HUES48 (cell line): ENCODE measurements at regions not wholly inside any gene's neighbourhood (a gene's known extent, or its start where the extent isn't known, plus 50 kb on each side); places are given as distances from the start of the nearest gene placed in this dataset.

Source experiments
- H3K27ac ChIP-seq: one replicate; pipeline ENCODE4 v1.7.0; 2013; ENCODE audit warnings: low read depth, low read length, inconsistent platforms
- H3K27me3 ChIP-seq: 2 replicates; pipeline ENCODE4 v1.6.1; 2013; ENCODE audit warnings: mild to moderate bottlenecking, low read length; ENCODE audit not compliant: control insufficient read depth, insufficient read depth
- H3K36me3 ChIP-seq: 2 replicates; pipeline ENCODE4 v1.6.1; 2013; ENCODE audit warnings: low read length; ENCODE audit not compliant: control insufficient read depth, insufficient read depth
- H3K4me1 ChIP-seq: 2 replicates; pipeline ENCODE4 v1.6.1; 2013; ENCODE audit warnings: mild to moderate bottlenecking, low read length; ENCODE audit not compliant: control insufficient read depth, insufficient read depth
- H3K4me3 ChIP-seq: 2 replicates; pipeline ENCODE4 v1.5.1; 2013; ENCODE audit warnings: mild to moderate bottlenecking, low read depth, low read length
- H3K9ac ChIP-seq: 2 replicates; pipeline ENCODE4 v1.6.1; 2013; ENCODE audit warnings: mild to moderate bottlenecking, low read depth, low read length, moderate library complexity
- H3K9me3 ChIP-seq: 2 replicates; pipeline ENCODE4 v1.6.1; 2013; ENCODE audit warnings: low read length; ENCODE audit not compliant: control insufficient read depth, insufficient read depth

GRCh38 chr15:91668370-91668769 lies 185.1 kb upstream of the SLCO3A1 start:
- H3K36me3 ChIP-seq, result no peaks in the 10 kb centered on the region
- no peaks in the 10 kb centered on the region for H3K4me1 ChIP-seq
- H3K9me3 ChIP-seq, result no peaks in the 10 kb centered on the region
- H3K4me3 ChIP-seq, result no peak overlapping the region
- no peak overlapping the region for H3K9ac ChIP-seq
- H3K27ac ChIP-seq, result no peak overlapping the region
- H3K27me3 ChIP-seq, result no peaks in the 10 kb centered on the region

- Histone ChIP-seq H3K36me3 (no peaks in the 10 kb centered on the region), H3K27me3 (no peaks in the 10 kb centered on the region), H3K9ac (no peak overlapping the region), H3K27ac (no peak overlapping the region), H3K9me3 (0 out of 2 replicates have a peak, but pooled peaks cover 4% of the 10 kb centered on the region), H3K4me3 (no peak overlapping the region), H3K4me1 (no peaks in the 10 kb centered on the region)
Observed at GRCh38 chr15:91670108-91670507, 183.4 kb upstream of the SLCO3A1 start.

GRCh38 chr15:91678003-91678402 lies 175.5 kb upstream of the SLCO3A1 start:
- H3K36me3 ChIP-seq, result no peaks in the 10 kb centered on the region
- no peak overlapping the region for H3K9ac ChIP-seq
- no peaks in the 10 kb centered on the region for H3K27me3 ChIP-seq
- 0 out of 2 replicates have a peak, but pooled peaks cover 4% of the 10 kb centered on the region for H3K9me3 ChIP-seq
- no peak overlapping the region for H3K27ac ChIP-seq
- H3K4me3 ChIP-seq, result no peak overlapping the region
- 0 out of 2 replicates have a peak, but pooled peaks cover 3% of the 10 kb centered on the region for H3K4me1 ChIP-seq

- Histone ChIP-seq H3K27me3 (no peaks in the 10 kb centered on the region), H3K27ac (no peak overlapping the region), H3K4me1 (0 out of 2 replicates have a peak, but pooled peaks cover 3% of the 10 kb centered on the region), H3K9ac (no peak overlapping the region), H3K9me3 (0 out of 2 replicates have a peak, but pooled peaks cover 2% of the 10 kb centered on the region), H3K4me3 (no peak overlapping the region), H3K36me3 (no peaks in the 10 kb centered on the region)
Observed at GRCh38 chr15:91679447-91679846, 174.1 kb upstream of the SLCO3A1 start.

- Histone ChIP-seq H3K27me3 (no peaks in the 10 kb centered on the region), H3K4me1 (no peaks in the 10 kb centered on the region), H3K4me3 (no peak overlapping the region), H3K9ac (no peak overlapping the region), H3K27ac (no peak overlapping the region), H3K36me3 (no peaks in the 10 kb centered on the region), H3K9me3 (no peaks in the 10 kb centered on the region)
Observed at GRCh38 chr15:91685436-91685835, 168.1 kb upstream of the SLCO3A1 start.

- Histone ChIP-seq H3K9me3 (no peaks in the 10 kb centered on the region), H3K9ac (no peak overlapping the region), H3K27ac (no peak overlapping the region), H3K36me3 (no peaks in the 10 kb centered on the region), H3K4me3 (no peak overlapping the region), H3K27me3 (no peaks in the 10 kb centered on the region), H3K4me1 (no peaks in the 10 kb centered on the region)
Observed at GRCh38 chr15:91688811-91689210, 164.7 kb upstream of the SLCO3A1 start.

GRCh38 chr15:91689377-91689776 lies 164.1 kb upstream of the SLCO3A1 start:
- Histone ChIP-seq H3K27ac (no peak overlapping the region), H3K4me1 (no peaks in the 10 kb centered on the region), H3K27me3 (no peaks in the 10 kb centered on the region), H3K9me3 (no peaks in the 10 kb centered on the region), H3K36me3 (no peaks in the 10 kb centered on the region), H3K9ac (no peak overlapping the region), H3K4me3 (no peak overlapping the region)

- no peaks in the 10 kb centered on the region for H3K9me3 ChIP-seq
- no peak overlapping the region for H3K9ac ChIP-seq
- H3K27ac ChIP-seq, result no peak overlapping the region
- no peaks in the 10 kb centered on the region for H3K36me3 ChIP-seq
- no peaks in the 10 kb centered on the region for H3K4me1 ChIP-seq
- no peaks in the 10 kb centered on the region for H3K27me3 ChIP-seq
- H3K4me3 ChIP-seq, result no peak overlapping the region
Observed at GRCh38 chr15:91692596-91692995, 160.9 kb upstream of the SLCO3A1 start.

GRCh38 chr15:91694131-91694830 lies 159.2 kb upstream of the SLCO3A1 start:
- H3K4me1 ChIP-seq, result no peaks in the 10 kb centered on the region
- H3K4me3 ChIP-seq, result no peak overlapping the region
- H3K27me3 ChIP-seq, result no peaks in the 10 kb centered on the region
- no peak overlapping the region for H3K27ac ChIP-seq
- H3K9ac ChIP-seq, result no peak overlapping the region
- H3K36me3 ChIP-seq, result no peaks in the 10 kb centered on the region
- H3K9me3 ChIP-seq, result no peaks in the 10 kb centered on the region

GRCh38 chr15:91694831-91695210 lies 158.7 kb upstream of the SLCO3A1 start:
- Histone ChIP-seq H3K27me3 (no peaks in the 10 kb centered on the region), H3K9me3 (no peaks in the 10 kb centered on the region), H3K4me1 (no peaks in the 10 kb centered on the region), H3K27ac (no peak overlapping the region), H3K4me3 (no peak overlapping the region), H3K36me3 (no peaks in the 10 kb centered on the region), H3K9ac (no peak overlapping the region)

- Histone ChIP-seq H3K4me3 (no peak overlapping the region), H3K36me3 (no peaks in the 10 kb centered on the region), H3K9ac (no peak overlapping the region), H3K27me3 (no peaks in the 10 kb centered on the region), H3K27ac (no peak overlapping the region), H3K9me3 (no peaks in the 10 kb centered on the region), H3K4me1 (no peaks in the 10 kb centered on the region)
Observed at GRCh38 chr15:91695799-91696198, 157.7 kb upstream of the SLCO3A1 start.
